ENCODE measurements at regions not wholly inside any gene's neighbourhood (a gene's known extent, or its start where the extent isn't known, plus 50 kb on each side); places are given as distances from the start of the nearest gene placed in this dataset.

DNA sequence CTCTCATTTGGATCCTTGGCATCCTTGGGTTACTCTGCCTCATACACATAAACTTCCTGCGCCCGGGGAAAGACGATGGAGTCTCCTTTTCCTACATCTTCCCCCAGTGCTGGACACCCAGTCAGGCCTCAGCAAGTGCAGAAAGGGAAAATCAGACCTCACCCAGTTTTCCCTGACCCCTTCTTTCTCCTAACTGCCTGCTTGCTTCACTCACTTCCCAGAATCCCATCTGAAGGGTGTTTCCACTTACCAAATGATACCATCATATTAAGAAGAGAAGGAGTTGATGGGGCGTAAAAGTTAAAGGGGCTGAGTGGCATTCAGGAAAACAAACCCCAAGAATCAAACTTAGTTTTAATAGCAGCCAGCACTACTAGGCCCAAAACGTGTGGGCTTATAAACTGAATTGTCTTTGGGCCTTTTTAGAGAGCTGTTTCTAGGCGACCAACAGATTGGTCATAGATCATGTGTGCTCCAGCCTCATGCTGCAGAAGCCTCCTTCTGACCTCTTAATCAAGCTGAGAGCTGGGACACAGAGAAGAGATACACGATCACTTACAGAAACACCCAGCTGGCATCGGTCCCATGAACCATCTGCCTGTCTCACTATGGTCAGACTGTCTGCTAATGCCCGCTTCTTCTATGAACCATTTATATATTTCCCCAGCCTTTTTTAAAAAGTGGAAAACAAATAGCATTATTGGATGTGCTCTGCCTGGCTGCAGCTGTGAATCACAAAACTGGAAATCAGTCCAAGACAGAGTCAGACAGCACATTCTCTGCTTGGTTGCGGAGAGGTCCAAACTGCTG, 165.7 kb upstream of the SLC14A2 start:
- no peak overlapping the region for H3K27ac ChIP-seq (ENCODE audit: control insufficient read depth, insufficient read depth, low read length)
- H4K20me1 ChIP-seq (ENCODE audit: control insufficient read depth, extremely low read depth, insufficient read depth, low read length) = no peaks in the 10 kb centered on the region
- TF ChIP-seq, protein P1, sequence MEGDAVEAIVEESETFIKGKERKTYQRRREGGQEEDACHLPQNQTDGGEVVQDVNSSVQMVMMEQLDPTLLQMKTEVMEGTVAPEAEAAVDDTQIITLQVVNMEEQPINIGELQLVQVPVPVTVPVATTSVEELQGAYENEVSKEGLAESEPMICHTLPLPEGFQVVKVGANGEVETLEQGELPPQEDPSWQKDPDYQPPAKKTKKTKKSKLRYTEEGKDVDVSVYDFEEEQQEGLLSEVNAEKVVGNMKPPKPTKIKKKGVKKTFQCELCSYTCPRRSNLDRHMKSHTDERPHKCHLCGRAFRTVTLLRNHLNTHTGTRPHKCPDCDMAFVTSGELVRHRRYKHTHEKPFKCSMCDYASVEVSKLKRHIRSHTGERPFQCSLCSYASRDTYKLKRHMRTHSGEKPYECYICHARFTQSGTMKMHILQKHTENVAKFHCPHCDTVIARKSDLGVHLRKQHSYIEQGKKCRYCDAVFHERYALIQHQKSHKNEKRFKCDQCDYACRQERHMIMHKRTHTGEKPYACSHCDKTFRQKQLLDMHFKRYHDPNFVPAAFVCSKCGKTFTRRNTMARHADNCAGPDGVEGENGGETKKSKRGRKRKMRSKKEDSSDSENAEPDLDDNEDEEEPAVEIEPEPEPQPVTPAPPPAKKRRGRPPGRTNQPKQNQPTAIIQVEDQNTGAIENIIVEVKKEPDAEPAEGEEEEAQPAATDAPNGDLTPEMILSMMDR (optimal IDR thresholded peaks at IDR 0.05 in 1 of 3, IDR thresholded peaks at IDR 0.05 in 1 of 3, conservative IDR thresholded peaks at IDR 0.05 in 1 of 3; ENCODE audit: extremely low read depth in 1 of 3, insufficient read depth in 2 of 3, low read length in 3 of 3) = no peak
- no peak for TF ChIP-seq EZH2 (IDR thresholded peaks at IDR 0.05; ENCODE audit: low read length)
- H3K27me3 ChIP-seq (ENCODE audit: control insufficient read depth, extremely low read depth, insufficient read depth, low read length) = no peaks in the 10 kb centered on the region
- H3K9me1 ChIP-seq (ENCODE audit: control insufficient read depth, extremely low read depth, insufficient read depth, low read length) = no peaks in the 10 kb centered on the region
- H3K79me2 ChIP-seq (ENCODE audit: control insufficient read depth, insufficient read depth, low read length) = no peaks in the 10 kb centered on the region
- no peak overlapping the region for H3K4me2 ChIP-seq (ENCODE audit: control insufficient read depth, extremely low read depth, insufficient read depth, low read depth, low read length)
- no peak overlapping the region for H2AFZ ChIP-seq (ENCODE audit: control insufficient read depth, low read length)
- DNase-seq (ENCODE audit: low read depth, low spot score) = no peak
- H3K9me3 ChIP-seq (ENCODE audit: control insufficient read depth, low read depth, low read length) = no peaks in the 10 kb centered on the region
- no peaks in the 10 kb centered on the region for H3K36me3 ChIP-seq (ENCODE audit: control insufficient read depth in 2 of 2, extremely low read depth in 1 of 2, insufficient read depth in 2 of 2, low read length in 2 of 2)
- H3K9ac ChIP-seq (ENCODE audit: control insufficient read depth, extremely low read depth, insufficient read depth, low read length) = no peak overlapping the region
- dilution Hi-C loops (cut with MboI; ENCODE audit: extremely low pct_ligation_motif_present, low sequenced_read_pairs) = no loop called here
- H3K4me1 ChIP-seq (ENCODE audit: control insufficient read depth, extremely low read depth, insufficient read depth, low read length) = no peaks in the 10 kb centered on the region
- no peak overlapping the region for H3K4me3 ChIP-seq (ENCODE audit: control insufficient read depth in 2 of 3, extremely low read depth in 1 of 3, insufficient read depth in 2 of 3, low read depth in 1 of 3, low read length in 3 of 3)
- no peak for FAIRE-seq

DNA sequence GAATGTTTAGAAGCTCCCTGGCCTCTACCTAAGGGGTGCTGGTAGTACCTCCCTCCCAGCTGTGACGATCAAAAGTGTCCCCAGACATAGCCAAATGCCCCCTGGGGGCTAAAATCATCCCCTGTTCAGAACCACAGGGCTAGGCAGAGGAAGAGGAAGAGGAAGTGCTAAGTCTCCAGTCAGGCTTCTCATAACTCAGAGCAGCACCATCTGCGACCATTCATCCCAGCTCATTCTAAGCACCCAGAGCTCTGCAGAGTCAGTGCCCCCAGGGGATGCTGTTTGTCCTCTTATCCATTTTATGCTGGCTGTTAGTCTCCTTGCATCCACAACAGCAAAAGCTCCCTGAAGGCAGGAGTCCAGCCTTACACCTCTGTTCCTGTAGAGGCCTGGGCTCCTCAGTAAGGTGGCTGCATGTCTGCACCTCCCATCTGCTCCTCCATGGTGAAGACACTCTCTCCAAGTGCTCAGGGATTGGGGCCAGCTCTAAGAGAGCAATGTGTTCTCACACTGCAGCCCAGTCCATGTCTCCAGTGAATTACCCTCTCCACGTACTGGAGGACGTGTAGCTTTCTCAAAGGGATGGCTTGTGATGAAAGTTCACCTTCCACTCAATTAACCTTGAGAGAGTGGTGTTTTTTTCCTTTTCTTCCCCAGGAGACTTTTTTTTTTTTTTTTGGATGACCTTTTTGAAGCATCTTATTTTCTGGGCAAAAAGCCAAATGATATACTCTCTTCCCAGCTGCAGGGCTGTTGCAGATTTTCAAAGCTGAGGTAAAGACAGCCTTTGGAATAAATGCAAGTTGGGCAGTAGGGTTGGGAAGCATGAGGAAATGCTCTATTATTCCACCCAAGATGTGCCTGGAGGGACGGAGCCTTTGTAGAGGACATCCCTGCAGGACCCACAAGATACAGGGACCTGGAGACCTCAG, 158.9 kb upstream of the SLC14A2 start:
- TF ChIP-seq, protein P1 (optimal IDR thresholded peaks at IDR 0.05 in 1 of 3, IDR thresholded peaks at IDR 0.05 in 1 of 3, conservative IDR thresholded peaks at IDR 0.05 in 1 of 3; ENCODE audit: extremely low read depth in 1 of 3, insufficient read depth in 2 of 3, low read length in 3 of 3) = no peak
- TF ChIP-seq EZH2 (IDR thresholded peaks at IDR 0.05; ENCODE audit: low read length) = no peak
- H3K9me1 ChIP-seq (ENCODE audit: control insufficient read depth, extremely low read depth, insufficient read depth, low read length) = no peaks in the 10 kb centered on the region
- H3K9ac ChIP-seq (ENCODE audit: control insufficient read depth, extremely low read depth, insufficient read depth, low read length) = no peak overlapping the region
- DNase-seq (ENCODE audit: low read depth, low spot score) = no peak
- peaks cover 6% of the 10 kb centered on the region for H3K27me3 ChIP-seq (ENCODE audit: control insufficient read depth, extremely low read depth, insufficient read depth, low read length)
- H3K4me1 ChIP-seq (ENCODE audit: control insufficient read depth, extremely low read depth, insufficient read depth, low read length) = no peaks in the 10 kb centered on the region
- H3K79me2 ChIP-seq (ENCODE audit: control insufficient read depth, insufficient read depth, low read length) = no peaks in the 10 kb centered on the region
- H3K27ac ChIP-seq (ENCODE audit: control insufficient read depth, insufficient read depth, low read length) = no peak overlapping the region
- no peaks in the 10 kb centered on the region for H3K9me3 ChIP-seq (ENCODE audit: control insufficient read depth, low read depth, low read length)
- dilution Hi-C loops (cut with MboI; ENCODE audit: extremely low pct_ligation_motif_present, low sequenced_read_pairs) = no loop called here
- no peak overlapping the region for H3K4me2 ChIP-seq (ENCODE audit: control insufficient read depth, extremely low read depth, insufficient read depth, low read depth, low read length)
- no peak overlapping the region for H2AFZ ChIP-seq (ENCODE audit: control insufficient read depth, low read length)
- H3K36me3 ChIP-seq (ENCODE audit: control insufficient read depth in 2 of 2, extremely low read depth in 1 of 2, insufficient read depth in 2 of 2, low read length in 2 of 2) = no peaks in the 10 kb centered on the region
- H4K20me1 ChIP-seq (ENCODE audit: control insufficient read depth, extremely low read depth, insufficient read depth, low read length) = no peaks in the 10 kb centered on the region
- H3K4me3 ChIP-seq (ENCODE audit: control insufficient read depth in 2 of 3, extremely low read depth in 1 of 3, insufficient read depth in 2 of 3, low read depth in 1 of 3, low read length in 3 of 3) = no peak overlapping the region
- FAIRE-seq = no peak
